NCI-H345 treated with DMSO at 0.1 percent for 48 hours (cell line): ENCODE measurements at regions not wholly inside any gene's neighbourhood (a gene's known extent, or its start where the extent isn't known, plus 50 kb on each side); places are given as distances from the start of the nearest gene placed in this dataset.
A peak's percentile ranks its signal among the peaks of the same experiment; 100 is the strongest.

Source experiments
- DNase-seq: peaks from one replicate; lab custom pipeline; 2025; ENCODE audit not compliant: unreplicated experiment; lab: John Stamatoyannopoulos, UW

GRCh38 chr1:25082216-25082899, 149.9 kb downstream of the SYF2 start:
- DNase-seq: no peak

GRCh38 chr1:25081496-25081895, 150.8 kb downstream of the SYF2 start:
- no peak for DNase-seq

- DNase-seq: no peak
Measured at GRCh38 chr1:25080294-25081209, 150.5 kb upstream of the RUNX3 start.

- DNase-seq: no peak
Measured at GRCh38 chr1:25079048-25079447, 149.0 kb upstream of the RUNX3 start.

- DNase-seq: no peak
Measured at GRCh38 chr1:25074351-25075227, 144.5 kb upstream of the RUNX3 start.

- no peak for DNase-seq
Measured at GRCh38 chr1:25073640-25074270, 143.7 kb upstream of the RUNX3 start.

GRCh38 chr1:25072461-25072860, 142.4 kb upstream of the RUNX3 start:
- no peak for DNase-seq

- no peak for DNase-seq
Measured at GRCh38 chr1:25068829-25069228, 138.8 kb upstream of the RUNX3 start.

GRCh38 chr1:25068316-25068715, 138.2 kb upstream of the RUNX3 start:
- DNase-seq: no peak

GRCh38 chr1:25067518-25068251, 137.6 kb upstream of the RUNX3 start:
- DNase-seq: peak; percentile 50

- no peak for DNase-seq
Measured at GRCh38 chr1:25066731-25067517, 136.8 kb upstream of the RUNX3 start.

- DNase-seq: no peak
Measured at GRCh38 chr1:25066256-25066655, 136.2 kb upstream of the RUNX3 start.

- DNase-seq: no peak
Measured at GRCh38 chr1:25065795-25066238, 135.7 kb upstream of the RUNX3 start.

- DNase-seq: no peak
Measured at GRCh38 chr1:25065321-25065721, 135.2 kb upstream of the RUNX3 start.

GRCh38 chr1:25064465-25065240, 134.6 kb upstream of the RUNX3 start:
- DNase-seq: no peak

- DNase-seq: no peak
Measured at GRCh38 chr1:25063591-25064416, 133.7 kb upstream of the RUNX3 start.

GRCh38 chr1:25062621-25063255, 132.7 kb upstream of the RUNX3 start:
- no peak for DNase-seq
